ENCODE measurements at regions not wholly inside any gene's neighbourhood (a gene's known extent, or its start where the extent isn't known, plus 50 kb on each side); places are given as distances from the start of the nearest gene placed in this dataset.

DNA sequence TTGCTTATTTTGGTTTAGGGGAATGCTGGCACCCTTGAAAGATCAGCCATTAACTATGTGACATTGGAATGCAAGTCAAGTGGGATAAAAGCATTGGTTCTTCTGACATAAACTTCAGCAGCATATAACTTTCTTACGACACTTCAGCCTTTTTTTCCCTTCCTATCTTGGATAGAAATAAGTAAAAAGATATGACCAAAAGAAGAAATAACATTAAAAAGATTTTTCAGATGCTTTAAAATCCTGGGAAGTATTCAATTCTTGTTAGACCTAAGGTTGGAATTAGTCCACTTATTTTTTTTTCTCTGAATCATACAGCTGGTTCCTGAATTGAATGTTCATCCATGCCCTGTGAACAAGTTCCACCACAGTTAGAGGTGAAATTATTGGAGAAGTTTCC lies 85.6 kb upstream of the TSPAN8 start:
- TF ChIP-seq, protein P1, sequence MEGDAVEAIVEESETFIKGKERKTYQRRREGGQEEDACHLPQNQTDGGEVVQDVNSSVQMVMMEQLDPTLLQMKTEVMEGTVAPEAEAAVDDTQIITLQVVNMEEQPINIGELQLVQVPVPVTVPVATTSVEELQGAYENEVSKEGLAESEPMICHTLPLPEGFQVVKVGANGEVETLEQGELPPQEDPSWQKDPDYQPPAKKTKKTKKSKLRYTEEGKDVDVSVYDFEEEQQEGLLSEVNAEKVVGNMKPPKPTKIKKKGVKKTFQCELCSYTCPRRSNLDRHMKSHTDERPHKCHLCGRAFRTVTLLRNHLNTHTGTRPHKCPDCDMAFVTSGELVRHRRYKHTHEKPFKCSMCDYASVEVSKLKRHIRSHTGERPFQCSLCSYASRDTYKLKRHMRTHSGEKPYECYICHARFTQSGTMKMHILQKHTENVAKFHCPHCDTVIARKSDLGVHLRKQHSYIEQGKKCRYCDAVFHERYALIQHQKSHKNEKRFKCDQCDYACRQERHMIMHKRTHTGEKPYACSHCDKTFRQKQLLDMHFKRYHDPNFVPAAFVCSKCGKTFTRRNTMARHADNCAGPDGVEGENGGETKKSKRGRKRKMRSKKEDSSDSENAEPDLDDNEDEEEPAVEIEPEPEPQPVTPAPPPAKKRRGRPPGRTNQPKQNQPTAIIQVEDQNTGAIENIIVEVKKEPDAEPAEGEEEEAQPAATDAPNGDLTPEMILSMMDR (IDR thresholded peaks at IDR 0.05) = no peak
- Histone ChIP-seq H3K4me1 (no peaks in the 10 kb centered on the region), H3K36me3 (no peaks in the 10 kb centered on the region), H3K4me3 (no peak overlapping the region), H3K9me3 (no peaks in the 10 kb centered on the region), H3K27ac (no peak overlapping the region), H3K27me3 (no peaks in the 10 kb centered on the region)
- no peak for DNase-seq (ENCODE audit: low spot score)

DNA sequence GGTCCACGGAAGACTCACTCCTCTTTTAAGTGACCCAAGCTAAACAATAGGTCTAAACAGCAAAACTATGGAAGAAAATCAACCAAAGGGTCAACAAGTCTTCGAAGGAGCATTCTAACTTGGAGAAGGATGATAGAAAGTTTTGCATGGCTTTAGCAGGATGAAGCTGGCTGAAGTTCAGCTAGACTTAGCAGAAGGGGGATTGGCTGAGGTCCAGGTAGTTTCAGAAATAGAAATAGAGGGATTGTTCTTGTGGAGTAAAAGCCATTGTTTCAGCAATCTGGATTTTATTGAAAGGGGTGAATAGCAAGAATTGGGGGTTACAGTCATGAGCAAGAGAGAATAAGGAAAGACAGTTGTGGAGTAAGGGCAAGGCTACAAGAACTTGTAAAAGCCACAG lies 84.7 kb upstream of the TSPAN8 start:
- DNase-seq (ENCODE audit: low spot score) = no peak
- Histone ChIP-seq H3K27ac (no peak overlapping the region), H3K36me3 (no peaks in the 10 kb centered on the region)

DNA sequence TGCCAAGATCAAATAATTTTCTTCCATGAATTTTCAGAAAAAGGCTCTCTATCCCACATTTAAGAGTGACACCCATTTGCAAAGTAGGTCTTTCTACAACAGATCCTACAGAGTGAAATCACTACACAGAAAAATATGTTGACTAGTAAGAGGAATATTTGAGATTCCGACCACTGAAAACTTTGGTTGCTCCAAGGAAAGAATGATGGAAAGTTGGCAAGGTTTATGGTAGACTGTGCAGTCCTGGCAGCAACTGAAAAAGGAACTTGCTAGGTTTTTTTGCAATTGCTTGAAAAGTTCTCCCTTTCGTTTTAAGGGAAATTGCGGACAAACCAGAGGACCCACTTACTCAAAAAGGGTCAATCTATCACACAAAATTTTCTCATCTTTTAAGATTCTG lies 83.1 kb upstream of the TSPAN8 start:
- DNase-seq (ENCODE audit: low spot score) = no peak
- Histone ChIP-seq H3K27ac (no peak overlapping the region), H3K36me3 (no peaks in the 10 kb centered on the region), H3K4me3 (no peak overlapping the region), H3K4me1 (no peaks in the 10 kb centered on the region), H3K9me3 (no peaks in the 10 kb centered on the region), H3K27me3 (no peaks in the 10 kb centered on the region)
- TF ChIP-seq, protein P1 (IDR thresholded peaks at IDR 0.05) = no peak

More for the DNA sequence above, 84.7 kb upstream of the TSPAN8 start:
- H3K4me1 ChIP-seq = no peaks in the 10 kb centered on the region
- H3K27me3 ChIP-seq = no peaks in the 10 kb centered on the region
- H3K9me3 ChIP-seq = no peaks in the 10 kb centered on the region
- TF ChIP-seq, protein P1 (IDR thresholded peaks at IDR 0.05) = no peak
- no peak overlapping the region for H3K4me3 ChIP-seq

DNA sequence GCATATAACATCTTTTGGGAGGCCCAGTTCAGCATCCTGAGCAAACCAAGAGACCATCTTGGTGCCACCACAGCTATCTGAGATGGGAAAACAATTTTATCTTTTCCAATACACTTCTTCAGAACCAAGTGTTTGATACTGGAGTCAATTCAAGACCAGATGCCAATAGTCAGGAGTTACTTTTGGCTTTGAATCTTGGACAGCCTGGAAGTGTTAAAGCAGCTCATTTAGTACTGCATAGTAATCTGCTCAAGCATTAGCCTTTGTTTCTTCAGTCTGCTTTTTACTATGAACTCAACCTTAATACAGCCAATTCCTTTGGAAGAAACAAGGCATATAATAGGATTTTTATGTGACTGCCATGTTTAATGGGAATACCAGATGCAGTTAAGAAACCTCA lies 81.9 kb upstream of the TSPAN8 start:
- DNase-seq (ENCODE audit: low spot score) = no peak
- Histone ChIP-seq H3K9me3 (no peaks in the 10 kb centered on the region), H3K4me1 (no peaks in the 10 kb centered on the region), H3K27ac (no peak overlapping the region), H3K27me3 (no peaks in the 10 kb centered on the region), H3K36me3 (no peaks in the 10 kb centered on the region), H3K4me3 (no peak overlapping the region)
- TF ChIP-seq, protein P1 (IDR thresholded peaks at IDR 0.05) = no peak

DNA sequence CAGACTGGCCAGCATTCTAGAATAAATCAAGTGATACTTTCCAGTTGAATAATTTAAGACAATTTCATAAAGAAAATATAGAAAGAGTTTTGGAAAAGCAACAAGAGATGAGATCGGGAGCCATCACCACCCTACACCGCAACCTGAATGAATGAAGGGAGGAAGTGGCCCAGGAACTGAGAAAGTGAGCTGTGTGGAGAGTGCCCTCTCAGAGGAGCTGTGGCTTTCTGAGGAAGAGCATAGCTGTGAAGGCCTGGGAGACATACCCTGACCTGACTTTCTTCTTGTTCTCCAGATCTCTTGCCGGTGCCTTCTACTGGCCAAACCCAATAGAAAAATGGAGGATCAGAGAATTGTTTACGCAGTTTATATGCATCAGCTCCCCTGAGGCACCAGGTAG lies 79.3 kb upstream of the TSPAN8 start:
- H3K36me3 ChIP-seq = no peaks in the 10 kb centered on the region
- TF ChIP-seq, protein P1 (IDR thresholded peaks at IDR 0.05) = no peak
- DNase-seq (ENCODE audit: low spot score) = no peak
- H3K4me1 ChIP-seq = no peaks in the 10 kb centered on the region
- no peaks in the 10 kb centered on the region for H3K27me3 ChIP-seq
- no peaks in the 10 kb centered on the region for H3K9me3 ChIP-seq
- no peak overlapping the region for H3K4me3 ChIP-seq
- H3K27ac ChIP-seq = no peak overlapping the region

DNA sequence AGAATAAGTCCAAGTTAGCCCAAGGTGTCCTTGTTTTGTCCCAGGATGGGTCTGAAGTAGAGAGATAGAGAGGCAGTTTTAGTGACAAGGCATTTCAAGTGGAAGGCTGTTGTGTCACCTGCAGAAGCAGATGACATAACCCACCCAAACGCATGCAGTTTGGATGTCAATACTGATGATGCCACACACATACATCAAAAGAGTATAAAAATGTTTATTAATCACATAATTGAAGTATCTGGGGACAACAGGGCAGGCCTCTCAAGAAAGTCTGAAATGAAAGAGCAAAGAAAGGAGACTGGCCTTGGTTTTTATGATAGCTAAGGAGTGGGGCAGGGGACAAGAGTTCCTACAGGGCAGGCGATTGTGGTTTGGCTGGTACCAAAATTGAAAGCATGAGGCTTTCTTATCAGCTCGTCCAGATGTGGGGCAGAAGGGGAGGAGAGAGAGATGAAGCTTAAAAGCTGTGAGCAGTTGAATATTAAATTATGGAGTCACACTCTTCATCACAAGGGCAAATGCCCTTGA lies 78.4 kb upstream of the TSPAN8 start:
- TF ChIP-seq, protein P1 (IDR thresholded peaks at IDR 0.05) = no peak
- DNase-seq (ENCODE audit: low spot score) = no peak
- Histone ChIP-seq H3K36me3 (no peaks in the 10 kb centered on the region), H3K4me1 (no peaks in the 10 kb centered on the region), H3K27ac (no peak overlapping the region), H3K9me3 (no peaks in the 10 kb centered on the region), H3K27me3 (no peaks in the 10 kb centered on the region), H3K4me3 (no peak overlapping the region)

Measured in right atrium auricular region (tissue), 2 donors.